Liver (tissue), 8 donors: ENCODE measurements at regions not wholly inside any gene's neighbourhood (a gene's known extent, or its start where the extent isn't known, plus 50 kb on each side); places are given as distances from the start of the nearest gene placed in this dataset.

ENCODE experiments used
- DNase-seq: peaks from one replicate; pipeline ENCODE4 v3.0.0-alpha.2; 2017; ENCODE audit warnings: low spot score
- H3K27ac ChIP-seq, 2 donors: one replicate each; pipeline ENCODE4 v1.7.0; 2013; ENCODE audit warnings: inconsistent platforms in 2 of 2, low read length in 2 of 2, control low read depth in 1 of 2, low read depth in 1 of 2, mild to moderate bottlenecking in 1 of 2
- H3K27me3 ChIP-seq, 4 donors: one replicate each; pipeline versions ENCODE4 v1.6.1 to v1.7.0; 2013; ENCODE audit warnings: low read length in 3 of 4, inconsistent platforms in 1 of 4, mild to moderate bottlenecking in 1 of 4, moderate library complexity in 1 of 4; ENCODE audit not compliant: control insufficient read depth in 4 of 4, insufficient read depth in 4 of 4
- H3K36me3 ChIP-seq, 4 donors: one replicate each; pipeline versions ENCODE4 v1.6.1 to v1.7.0; 2013; ENCODE audit warnings: low read length in 3 of 4, mild to moderate bottlenecking in 3 of 4, low read depth in 1 of 4, moderate library complexity in 1 of 4; ENCODE audit not compliant: control insufficient read depth in 4 of 4, insufficient read depth in 3 of 4
- H3K4me1 ChIP-seq, 4 donors: one replicate each; pipeline versions ENCODE4 v1.6.1 to v1.7.0; 2013; ENCODE audit warnings: low read length in 3 of 4, mild to moderate bottlenecking in 3 of 4, moderate library complexity in 1 of 4; ENCODE audit not compliant: control insufficient read depth in 4 of 4, insufficient read depth in 4 of 4
- H3K4me3 ChIP-seq, 3 donors: one replicate each; pipeline versions ENCODE4 v1.6.1 to v1.7.0; 2013; ENCODE audit warnings: low read length in 3 of 3, control low read depth in 1 of 3, low read depth in 1 of 3, mild to moderate bottlenecking in 1 of 3
- H3K9ac ChIP-seq, 2 donors: one replicate each; pipeline ENCODE4 v1.7.0; 2013; ENCODE audit warnings: low read length in 2 of 2, mild to moderate bottlenecking in 2 of 2, moderate library complexity in 2 of 2, control low read depth in 1 of 2, low read depth in 1 of 2
- H3K9me3 ChIP-seq, 4 donors: one replicate each; pipeline versions ENCODE4 v1.6.1 to v1.7.0; 2013; ENCODE audit warnings: low read length in 3 of 4; ENCODE audit not compliant: control insufficient read depth in 4 of 4
- EGR1 ChIP-seq, 2 donors: IDR thresholded peaks; 2 replicates each; pipeline ENCODE4 v1.6.1; 2016 to 2018; ENCODE audit warnings: antibody characterized with exemption in 2 of 2, low read depth in 2 of 2
- FOXA1 ChIP-seq: IDR thresholded peaks from 2 replicates; pipeline ENCODE4 v1.6.1; 2016; ENCODE audit warnings: antibody characterized with exemption
- FOXA2 ChIP-seq: IDR thresholded peaks from 2 replicates; pipeline ENCODE4 v1.6.1; 2016; ENCODE audit warnings: antibody characterized with exemption
- GABPA ChIP-seq, 2 donors: IDR thresholded peaks in 1 of 2; conservative IDR thresholded peaks in 1 of 2; 2 replicates each; pipeline ENCODE4 v1.6.1; 2016; ENCODE audit warnings: antibody characterized with exemption in 2 of 2, mild to moderate bottlenecking in 1 of 2, moderate library complexity in 1 of 2
- HNF4A ChIP-seq, 2 donors: conservative IDR thresholded peaks; 2 replicates each; pipeline ENCODE4 v1.6.1; 2016; ENCODE audit warnings: antibody characterized with exemption in 2 of 2, mild to moderate bottlenecking in 2 of 2
- HNF4G ChIP-seq: IDR thresholded peaks from 2 replicates; pipeline ENCODE4 v1.6.1; 2016; ENCODE audit warnings: antibody characterized with exemption
- JUND ChIP-seq, 2 donors: IDR thresholded peaks; 2 replicates each; pipeline ENCODE4 v1.6.1; 2016; ENCODE audit warnings: antibody characterized with exemption in 2 of 2
- NR2F2 ChIP-seq: IDR thresholded peaks from 2 replicates; pipeline ENCODE4 v1.6.1; 2016; ENCODE audit warnings: antibody characterized with exemption
- RAD21 ChIP-seq, 2 donors: IDR thresholded peaks; 2 replicates each; pipeline ENCODE4 v1.6.1; 2016; ENCODE audit warnings: antibody characterized with exemption in 2 of 2, mild to moderate bottlenecking in 2 of 2
- RXRA ChIP-seq, 2 donors: IDR thresholded peaks; 2 replicates each; pipeline ENCODE4 v1.6.1; 2017 to 2018; ENCODE audit warnings: antibody characterized with exemption in 2 of 2, mild to moderate bottlenecking in 1 of 2
- SP1 ChIP-seq: IDR thresholded peaks from 2 replicates; pipeline ENCODE4 v1.6.1; 2018; ENCODE audit warnings: antibody characterized with exemption, mild to moderate bottlenecking
- TAF1 ChIP-seq: conservative IDR thresholded peaks from 2 replicates; pipeline ENCODE4 v1.6.1; 2016; ENCODE audit warnings: antibody characterized with exemption, mild to moderate bottlenecking
- YY1 ChIP-seq: IDR thresholded peaks from 2 replicates; pipeline ENCODE4 v1.6.1; 2016; ENCODE audit warnings: antibody characterized with exemption, mild to moderate bottlenecking
- WGBS: extraction: QIAGEN DNeasy Blood & Tissue Kit; methylation state at CpG from one replicate; pipeline ENCODE4 v1.1.7; 2013; 5-methylcytosine and 5-hydroxymethylcytosine counted together
- TF ChIP-seq, protein P1 (sequence below): IDR thresholded peaks from 2 replicates; pipeline ENCODE4 v1.6.1; 2016; ENCODE audit warnings: antibody characterized with exemption
- TF ChIP-seq, protein P2 (sequence below): IDR thresholded peaks from 2 replicates; pipeline ENCODE4 v1.6.1; 2016; ENCODE audit warnings: antibody characterized with exemption
- TF ChIP-seq, protein P3 (sequence below): fragments of 150-350 bp; IDR thresholded peaks from 2 replicates; pipeline ENCODE4 v1.5.1; 2017; ENCODE audit warnings: improper control_type of control experiment, low read depth, low read length; ENCODE audit not compliant: missing input control
- TF ChIP-seq, protein P4 (sequence below): IDR thresholded peaks from 2 replicates; pipeline ENCODE4 v1.6.1; 2016; ENCODE audit warnings: antibody characterized with exemption
- TF ChIP-seq, protein P5 (sequence below): IDR thresholded peaks from 2 replicates; pipeline ENCODE4 v1.6.1; 2016; ENCODE audit warnings: antibody characterized with exemption, mild to moderate bottlenecking
- donor health status: healthy.
- donor health status: healthy.
- donor health status: healthy.
- donor health status: healthy.
- donor health status: healthy.

DNA sequence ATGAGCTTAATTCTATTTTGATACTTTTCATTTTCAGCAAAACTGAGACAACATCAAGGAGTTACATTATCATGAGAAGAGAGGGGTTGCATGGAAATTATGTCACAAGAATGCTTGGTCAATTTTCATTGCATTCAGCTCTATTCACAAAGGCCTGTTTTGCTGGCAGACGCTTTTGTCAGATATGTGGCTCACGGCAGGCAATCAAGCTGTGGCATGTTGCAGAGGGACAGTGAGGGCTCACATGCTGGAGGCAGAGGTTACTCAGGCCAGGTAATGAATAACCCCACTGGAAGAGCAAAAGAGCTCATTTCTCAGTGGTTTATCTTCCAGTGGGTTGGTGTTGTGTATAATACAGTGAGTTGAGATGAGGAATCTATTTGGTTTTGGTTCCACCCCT lies 98.7 kb upstream of the RBFOX1 start:
- TF ChIP-seq, protein P1, sequence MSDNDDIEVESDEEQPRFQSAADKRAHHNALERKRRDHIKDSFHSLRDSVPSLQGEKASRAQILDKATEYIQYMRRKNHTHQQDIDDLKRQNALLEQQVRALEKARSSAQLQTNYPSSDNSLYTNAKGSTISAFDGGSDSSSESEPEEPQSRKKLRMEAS: no peak
- no peak for TF ChIP-seq JUND (IDR thresholded peaks at IDR 0.05)
- TF ChIP-seq HNF4A (conservative IDR thresholded peaks at IDR 0.05): no peak
- TF ChIP-seq, protein P2, sequence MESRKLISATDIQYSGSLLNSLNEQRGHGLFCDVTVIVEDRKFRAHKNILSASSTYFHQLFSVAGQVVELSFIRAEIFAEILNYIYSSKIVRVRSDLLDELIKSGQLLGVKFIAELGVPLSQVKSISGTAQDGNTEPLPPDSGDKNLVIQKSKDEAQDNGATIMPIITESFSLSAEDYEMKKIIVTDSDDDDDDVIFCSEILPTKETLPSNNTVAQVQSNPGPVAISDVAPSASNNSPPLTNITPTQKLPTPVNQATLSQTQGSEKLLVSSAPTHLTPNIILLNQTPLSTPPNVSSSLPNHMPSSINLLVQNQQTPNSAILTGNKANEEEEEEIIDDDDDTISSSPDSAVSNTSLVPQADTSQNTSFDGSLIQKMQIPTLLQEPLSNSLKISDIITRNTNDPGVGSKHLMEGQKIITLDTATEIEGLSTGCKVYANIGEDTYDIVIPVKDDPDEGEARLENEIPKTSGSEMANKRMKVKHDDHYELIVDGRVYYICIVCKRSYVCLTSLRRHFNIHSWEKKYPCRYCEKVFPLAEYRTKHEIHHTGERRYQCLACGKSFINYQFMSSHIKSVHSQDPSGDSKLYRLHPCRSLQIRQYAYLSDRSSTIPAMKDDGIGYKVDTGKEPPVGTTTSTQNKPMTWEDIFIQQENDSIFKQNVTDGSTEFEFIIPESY: no peak
- TF ChIP-seq EGR1 (IDR thresholded peaks at IDR 0.05; ENCODE audit: low read depth in 2 of 2): no peak
- no peak for TF ChIP-seq NR2F2
- TF ChIP-seq GABPA (IDR thresholded peaks at IDR 0.05 in 1 of 2, conservative IDR thresholded peaks at IDR 0.05 in 1 of 2): no peak
- TF ChIP-seq, protein P3, sequence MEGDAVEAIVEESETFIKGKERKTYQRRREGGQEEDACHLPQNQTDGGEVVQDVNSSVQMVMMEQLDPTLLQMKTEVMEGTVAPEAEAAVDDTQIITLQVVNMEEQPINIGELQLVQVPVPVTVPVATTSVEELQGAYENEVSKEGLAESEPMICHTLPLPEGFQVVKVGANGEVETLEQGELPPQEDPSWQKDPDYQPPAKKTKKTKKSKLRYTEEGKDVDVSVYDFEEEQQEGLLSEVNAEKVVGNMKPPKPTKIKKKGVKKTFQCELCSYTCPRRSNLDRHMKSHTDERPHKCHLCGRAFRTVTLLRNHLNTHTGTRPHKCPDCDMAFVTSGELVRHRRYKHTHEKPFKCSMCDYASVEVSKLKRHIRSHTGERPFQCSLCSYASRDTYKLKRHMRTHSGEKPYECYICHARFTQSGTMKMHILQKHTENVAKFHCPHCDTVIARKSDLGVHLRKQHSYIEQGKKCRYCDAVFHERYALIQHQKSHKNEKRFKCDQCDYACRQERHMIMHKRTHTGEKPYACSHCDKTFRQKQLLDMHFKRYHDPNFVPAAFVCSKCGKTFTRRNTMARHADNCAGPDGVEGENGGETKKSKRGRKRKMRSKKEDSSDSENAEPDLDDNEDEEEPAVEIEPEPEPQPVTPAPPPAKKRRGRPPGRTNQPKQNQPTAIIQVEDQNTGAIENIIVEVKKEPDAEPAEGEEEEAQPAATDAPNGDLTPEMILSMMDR: no peak
- TF ChIP-seq FOXA1: no peak
- TF ChIP-seq, protein P4, sequence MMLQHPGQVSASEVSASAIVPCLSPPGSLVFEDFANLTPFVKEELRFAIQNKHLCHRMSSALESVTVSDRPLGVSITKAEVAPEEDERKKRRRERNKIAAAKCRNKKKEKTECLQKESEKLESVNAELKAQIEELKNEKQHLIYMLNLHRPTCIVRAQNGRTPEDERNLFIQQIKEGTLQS: no peak
- TF ChIP-seq SP1: no peak
- TF ChIP-seq, protein P5, sequence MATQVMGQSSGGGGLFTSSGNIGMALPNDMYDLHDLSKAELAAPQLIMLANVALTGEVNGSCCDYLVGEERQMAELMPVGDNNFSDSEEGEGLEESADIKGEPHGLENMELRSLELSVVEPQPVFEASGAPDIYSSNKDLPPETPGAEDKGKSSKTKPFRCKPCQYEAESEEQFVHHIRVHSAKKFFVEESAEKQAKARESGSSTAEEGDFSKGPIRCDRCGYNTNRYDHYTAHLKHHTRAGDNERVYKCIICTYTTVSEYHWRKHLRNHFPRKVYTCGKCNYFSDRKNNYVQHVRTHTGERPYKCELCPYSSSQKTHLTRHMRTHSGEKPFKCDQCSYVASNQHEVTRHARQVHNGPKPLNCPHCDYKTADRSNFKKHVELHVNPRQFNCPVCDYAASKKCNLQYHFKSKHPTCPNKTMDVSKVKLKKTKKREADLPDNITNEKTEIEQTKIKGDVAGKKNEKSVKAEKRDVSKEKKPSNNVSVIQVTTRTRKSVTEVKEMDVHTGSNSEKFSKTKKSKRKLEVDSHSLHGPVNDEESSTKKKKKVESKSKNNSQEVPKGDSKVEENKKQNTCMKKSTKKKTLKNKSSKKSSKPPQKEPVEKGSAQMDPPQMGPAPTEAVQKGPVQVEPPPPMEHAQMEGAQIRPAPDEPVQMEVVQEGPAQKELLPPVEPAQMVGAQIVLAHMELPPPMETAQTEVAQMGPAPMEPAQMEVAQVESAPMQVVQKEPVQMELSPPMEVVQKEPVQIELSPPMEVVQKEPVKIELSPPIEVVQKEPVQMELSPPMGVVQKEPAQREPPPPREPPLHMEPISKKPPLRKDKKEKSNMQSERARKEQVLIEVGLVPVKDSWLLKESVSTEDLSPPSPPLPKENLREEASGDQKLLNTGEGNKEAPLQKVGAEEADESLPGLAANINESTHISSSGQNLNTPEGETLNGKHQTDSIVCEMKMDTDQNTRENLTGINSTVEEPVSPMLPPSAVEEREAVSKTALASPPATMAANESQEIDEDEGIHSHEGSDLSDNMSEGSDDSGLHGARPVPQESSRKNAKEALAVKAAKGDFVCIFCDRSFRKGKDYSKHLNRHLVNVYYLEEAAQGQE: no peak
- no peak for TF ChIP-seq RXRA (IDR thresholded peaks at IDR 0.05)
- no peak for TF ChIP-seq TAF1
- no peak for TF ChIP-seq FOXA2
- TF ChIP-seq RAD21 (IDR thresholded peaks at IDR 0.05): no peak
- no peak for TF ChIP-seq HNF4G
- no peak for TF ChIP-seq YY1
- WGBS: 34% methylated on average over 2 of the region's 2 CpGs
- peaks cover 0 to 2% (median 0%) of the 10 kb centered on the region in 4 donors for H3K27me3 ChIP-seq
- H3K4me1 ChIP-seq: no peaks in the 10 kb centered on the region
- no peak overlapping the region for H3K9ac ChIP-seq
- DNase-seq: no peak
- no peaks in the 10 kb centered on the region for H3K36me3 ChIP-seq
- H3K4me3 ChIP-seq: no peak overlapping the region
- no peak overlapping the region for H3K27ac ChIP-seq
- H3K9me3 ChIP-seq: peaks cover 0 to 2% (median 0%) of the 10 kb centered on the region in 4 donors
